Mucosa of gallbladder (tissue), 1 donor: ENCODE measurements at regions not wholly inside any gene's neighbourhood (a gene's known extent, or its start where the extent isn't known, plus 50 kb on each side); places are given as distances from the start of the nearest gene placed in this dataset.

Experiments
- DNase-seq: peaks from one replicate; pipeline ENCODE4 v3.0.0-alpha.2; 2020; ENCODE audit warnings: low spot score
- donor health status: DM: no; HTN: no; CAD: no.

- DNase-seq, result no peak
Measured at GRCh38 chr6:134527108-134527787, 209.3 kb upstream of the SGK1 start.

DNA sequence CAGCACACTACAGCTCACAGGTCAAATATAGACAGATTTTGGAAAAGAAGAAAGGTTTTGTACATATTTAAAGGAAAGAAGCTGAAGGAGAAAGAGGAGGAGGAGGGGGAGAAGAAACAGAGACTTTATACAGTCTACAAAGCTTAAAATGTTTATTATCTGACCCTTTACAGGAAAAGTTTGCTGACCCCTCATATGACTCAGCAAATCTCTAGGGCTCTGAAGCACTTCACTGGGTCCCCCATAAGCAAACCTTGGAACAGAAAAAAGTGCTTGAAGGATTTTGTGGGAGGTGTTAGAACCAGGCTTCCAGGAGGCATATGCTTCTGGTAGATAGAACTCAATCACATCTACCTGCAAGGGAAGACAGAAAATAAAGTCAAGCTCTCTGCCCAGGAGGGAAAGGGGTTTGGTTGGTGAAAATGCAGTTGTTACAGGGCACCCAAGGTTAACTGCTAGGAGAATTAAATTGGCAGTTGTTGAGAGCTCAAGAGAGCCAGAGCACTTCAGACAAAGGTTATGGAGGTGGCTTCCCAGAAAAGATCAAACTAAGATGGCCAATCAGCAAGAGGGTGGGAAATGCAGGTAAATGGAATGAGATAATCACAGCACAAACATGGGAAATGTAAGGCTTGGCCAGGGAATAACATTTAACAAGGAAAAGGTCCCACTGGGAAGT, 207.4 kb upstream of the SGK1 start:
- DNase-seq, result no peak

DNA sequence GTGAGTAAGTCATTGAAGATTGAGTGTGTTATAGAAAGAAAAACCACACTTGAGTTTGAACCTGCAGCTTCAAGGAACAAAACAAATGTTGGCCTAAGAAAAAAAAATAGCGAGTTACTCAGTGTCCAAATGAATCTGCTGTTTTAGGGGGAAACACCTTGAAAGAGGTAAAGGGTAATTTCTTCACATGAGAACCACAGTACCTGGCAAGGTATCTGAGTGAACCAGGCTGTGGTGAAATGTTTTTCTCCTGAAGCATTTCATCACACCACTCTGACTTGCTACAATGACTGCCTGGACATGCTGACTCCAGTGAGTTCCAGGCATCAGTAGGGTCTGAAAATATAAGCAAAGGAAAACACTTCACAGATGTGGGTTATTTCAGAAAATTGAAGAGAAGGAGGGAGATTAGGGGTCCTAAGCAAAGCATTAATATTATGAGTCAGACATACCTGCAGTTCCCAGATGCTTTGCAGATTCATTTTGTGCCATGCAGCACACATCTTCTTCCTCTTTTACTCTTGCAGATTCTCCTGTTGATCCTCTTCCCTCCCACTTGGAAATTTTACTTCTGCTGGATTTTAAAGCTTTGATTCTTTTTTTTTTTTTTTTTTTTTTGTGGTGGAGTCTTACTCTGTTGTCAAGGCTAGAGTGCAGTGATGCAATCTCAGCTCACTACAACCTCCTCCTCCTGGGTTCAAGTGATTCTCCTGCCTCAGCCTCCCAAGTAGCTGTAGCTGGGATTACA, 206.2 kb upstream of the SGK1 start:
- no peak for DNase-seq

DNA sequence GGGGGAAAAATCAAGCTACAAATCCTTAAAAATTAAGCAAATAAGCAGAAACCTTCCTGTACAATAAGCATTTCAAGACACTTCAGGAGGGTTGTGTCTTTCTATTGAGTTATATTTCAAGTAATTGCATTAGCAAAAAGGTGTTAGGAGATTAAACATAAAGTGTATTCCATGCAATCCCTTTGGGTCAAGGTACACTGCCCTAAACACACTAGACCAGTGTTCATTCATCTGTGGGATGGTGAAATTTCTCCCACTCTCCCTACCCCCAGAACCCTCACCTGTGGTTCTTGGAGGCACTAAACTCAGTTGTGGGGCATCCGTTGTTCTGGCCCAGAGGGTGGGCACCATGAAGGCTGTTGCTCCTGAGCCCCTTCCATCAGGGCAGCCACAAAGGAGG, 205.1 kb upstream of the SGK1 start:
- no peak for DNase-seq

DNA sequence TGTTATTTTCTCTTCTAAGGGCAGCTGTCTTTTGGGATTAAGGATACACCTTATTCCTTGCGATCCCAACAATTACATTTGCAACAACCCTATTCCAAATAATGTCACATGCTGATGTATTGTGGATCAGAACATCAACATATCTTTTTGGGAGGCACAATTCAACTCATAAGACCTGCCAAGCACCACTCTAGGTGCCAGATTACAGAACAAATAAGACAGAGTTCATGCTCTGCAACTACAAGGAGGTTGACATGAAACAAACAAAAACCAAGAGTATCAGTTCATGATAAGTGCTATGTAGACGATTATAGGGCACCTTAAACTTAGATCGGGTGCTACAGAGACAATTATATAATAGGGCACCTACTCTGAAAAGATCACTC, 203.2 kb upstream of the SGK1 start:
- no peak for DNase-seq

DNA sequence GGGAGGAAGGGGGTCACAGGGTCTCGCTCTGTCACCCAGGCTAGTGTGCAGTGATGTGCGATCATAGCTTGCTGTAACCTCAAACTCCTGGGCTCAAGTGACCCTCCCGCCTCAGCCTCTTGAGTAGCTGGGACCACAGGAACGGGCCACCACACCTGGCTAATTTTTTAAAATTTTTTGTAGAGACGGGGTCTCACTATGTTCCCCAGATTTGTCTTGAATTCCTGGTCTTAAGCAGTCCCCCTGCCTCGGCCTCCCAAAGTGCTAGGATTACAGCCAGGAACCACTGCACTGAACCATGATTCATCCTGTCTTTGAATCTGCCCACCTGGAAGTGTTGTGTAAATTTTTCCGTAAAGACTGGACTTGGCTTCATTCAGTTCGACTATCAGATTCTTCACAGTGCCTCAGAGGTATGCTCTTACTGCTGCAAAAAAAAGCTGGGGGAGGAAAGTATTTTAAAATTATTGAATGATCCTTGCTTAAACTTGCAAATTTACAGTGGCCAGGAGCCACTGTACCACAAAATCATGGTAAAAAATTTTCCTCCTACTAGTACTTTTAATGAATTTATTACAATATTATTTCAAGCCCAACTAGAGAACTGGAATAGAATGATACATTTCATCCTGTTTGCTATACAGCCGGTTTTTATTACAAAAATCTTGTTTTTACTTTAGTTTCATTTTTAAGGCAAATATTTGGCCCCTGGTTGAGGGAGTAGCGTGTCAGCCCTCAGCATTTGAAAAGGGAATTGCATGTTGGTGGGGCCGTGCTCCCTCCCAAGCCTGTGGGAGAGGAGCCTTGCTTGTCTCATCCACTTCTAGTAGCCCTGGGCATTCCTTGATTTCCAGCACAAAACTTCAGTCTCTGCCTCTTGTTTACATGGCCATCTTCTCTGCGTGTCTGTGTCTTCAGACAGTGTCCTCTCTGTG, 202.5 kb upstream of the SGK1 start:
- DNase-seq, result no peak

GRCh38 chr6:134519465-134519864, 201.6 kb upstream of the SGK1 start:
- peak; percentile 36 for DNase-seq

DNA sequence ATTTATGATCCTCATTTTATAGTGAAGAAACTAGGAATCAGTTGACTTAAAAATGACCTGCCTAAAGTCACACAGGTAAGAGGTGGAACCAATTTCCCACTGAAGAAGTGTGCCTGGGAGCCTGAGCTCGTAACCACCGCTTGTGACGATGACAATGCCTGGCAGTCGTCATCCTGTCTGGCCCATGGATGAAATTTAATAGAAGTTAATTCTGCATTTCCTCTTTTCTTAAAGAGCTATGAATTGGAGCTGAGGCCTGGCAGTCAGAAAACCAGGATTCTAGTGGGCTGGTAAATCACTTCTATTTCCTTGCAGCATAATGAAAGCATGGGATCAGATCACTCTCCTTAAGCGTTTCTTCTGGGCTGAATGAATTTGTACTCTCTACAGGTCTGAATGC, 200.0 kb upstream of the SGK1 start:
- no peak for DNase-seq

GRCh38 chr6:134517145-134517658, 199.3 kb upstream of the SGK1 start:
- peak; percentile 75 for DNase-seq

DNA sequence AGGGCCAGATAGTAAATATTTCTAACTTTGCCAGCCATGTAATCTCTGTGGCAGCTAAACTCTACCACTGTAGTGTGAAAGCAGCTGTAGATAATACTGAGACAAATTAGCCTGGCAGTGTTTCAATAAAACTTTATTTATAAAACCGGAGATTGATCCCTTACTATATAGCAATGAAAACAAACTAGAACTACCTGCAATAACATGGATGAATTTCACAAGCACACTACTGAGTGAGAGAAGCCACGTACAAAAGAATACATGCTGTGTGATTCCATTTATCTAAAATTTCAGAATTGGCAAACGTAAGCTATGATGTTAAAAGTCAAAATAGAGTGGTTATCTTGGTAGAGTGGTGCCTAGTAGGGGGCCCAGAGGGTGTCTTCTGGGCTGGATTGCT, 198.7 kb upstream of the SGK1 start:
- DNase-seq, result no peak

- no peak for DNase-seq
Measured at GRCh38 chr6:134515986-134516385, 198.1 kb upstream of the SGK1 start.

GRCh38 chr6:134512981-134513391, 195.1 kb upstream of the SGK1 start:
- no peak for DNase-seq

- DNase-seq, result no peak
Measured at GRCh38 chr6:134511984-134512683, 194.2 kb upstream of the SGK1 start.

- no peak for DNase-seq
Measured at GRCh38 chr6:134510920-134511319, 193.0 kb upstream of the SGK1 start.

- DNase-seq, result no peak
Measured at GRCh38 chr6:134510142-134510541, 192.2 kb upstream of the SGK1 start.

DNA sequence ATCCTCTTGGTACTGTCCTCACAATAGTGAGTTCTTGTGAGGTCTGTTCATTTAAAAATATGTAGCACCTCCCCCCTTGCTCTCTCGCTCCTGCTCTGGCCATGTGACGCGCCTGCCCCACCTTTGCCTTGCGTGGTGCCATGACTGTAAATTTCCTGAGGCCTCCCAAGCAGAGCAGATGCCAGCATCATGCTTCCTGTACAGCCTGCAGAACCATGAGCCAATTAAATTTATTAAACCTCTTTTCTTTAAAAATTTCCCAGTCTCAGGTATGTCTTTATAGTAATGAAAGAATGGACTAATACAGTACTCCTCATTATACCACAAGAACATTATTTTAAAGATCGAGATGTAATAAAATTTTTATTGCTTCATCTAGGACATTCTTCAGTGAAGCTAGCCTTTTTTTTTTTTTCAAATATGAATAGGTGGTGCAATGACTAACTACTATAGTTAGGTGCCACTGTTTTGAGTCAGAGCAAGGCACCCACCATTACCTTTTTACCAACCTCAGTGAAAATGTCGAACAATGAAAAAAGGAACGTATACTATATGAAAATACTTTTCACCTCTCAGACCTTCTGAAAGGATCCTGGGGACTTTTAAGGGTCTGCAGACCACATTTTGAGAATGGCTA, 191.1 kb upstream of the SGK1 start:
- no peak for DNase-seq

GRCh38 chr6:134506162-134506561, 188.2 kb upstream of the SGK1 start:
- no peak for DNase-seq

- DNase-seq, result no peak
Measured at GRCh38 chr6:134503585-134504281, 185.8 kb upstream of the SGK1 start.

- peak; percentile 69 for DNase-seq
Measured at GRCh38 chr6:134502614-134503549, 185.0 kb upstream of the SGK1 start.
